G401.6 (cell line): ENCODE measurements at regions not wholly inside any gene's neighbourhood (a gene's known extent, or its start where the extent isn't known, plus 50 kb on each side); places are given as distances from the start of the nearest gene placed in this dataset.
"Not testable (repeated sequence)": the region's sequence is repeated elsewhere in the genome, so short reads cannot be mapped to it uniquely, and the experiment has no call there.

Source experiments
- FAIRE-seq: peaks from 2 replicates; lab custom pipeline; 2012; peaks lifted over from hg19 to GRCh38; lab: Jason Lieb, UNC

- no peak for FAIRE-seq
These were observed 91.6 kb upstream of the BCAR3 start for GRCh38 chr1:93773049-93773838.

GRCh38 chr1:93771843-93772242 lies 90.2 kb upstream of the BCAR3 start:
- no peak for FAIRE-seq

GRCh38 chr1:93770640-93771039 lies 89.0 kb upstream of the BCAR3 start:
- FAIRE-seq: no peak

- no peak for FAIRE-seq
These were observed 88.1 kb upstream of the BCAR3 start for GRCh38 chr1:93769777-93770176.

- no peak for FAIRE-seq
These were observed 86.8 kb upstream of the BCAR3 start for GRCh38 chr1:93768380-93768863.

GRCh38 chr1:93766451-93766850 lies 84.8 kb upstream of the BCAR3 start:
- FAIRE-seq: no peak

GRCh38 chr1:93765099-93765498 lies 83.5 kb upstream of the BCAR3 start:
- no peak for FAIRE-seq

- FAIRE-seq: no peak
These were observed 82.7 kb upstream of the BCAR3 start for GRCh38 chr1:93764366-93764750.

- FAIRE-seq: no peak
These were observed 82.2 kb upstream of the BCAR3 start for GRCh38 chr1:93763704-93764365.

GRCh38 chr1:93758842-93759515 lies 77.3 kb upstream of the BCAR3 start:
- FAIRE-seq: no peak

- no peak for FAIRE-seq
These were observed 75.8 kb upstream of the BCAR3 start for GRCh38 chr1:93757256-93758036.

GRCh38 chr1:93756657-93757056 lies 75.0 kb upstream of the BCAR3 start:
- FAIRE-seq: no peak

GRCh38 chr1:93755251-93755715 lies 73.6 kb upstream of the BCAR3 start:
- not testable (repeated sequence) for FAIRE-seq

- no peak for FAIRE-seq
These were observed 72.4 kb upstream of the BCAR3 start for GRCh38 chr1:93753791-93754763.

GRCh38 chr1:93751377-93752250 lies 70.0 kb upstream of the BCAR3 start:
- FAIRE-seq: no peak

GRCh38 chr1:93750955-93751354 lies 69.3 kb upstream of the BCAR3 start:
- no peak for FAIRE-seq

- FAIRE-seq: no peak
These were observed 68.3 kb upstream of the BCAR3 start for GRCh38 chr1:93749894-93750301.

- FAIRE-seq: no peak
These were observed 67.8 kb upstream of the BCAR3 start for GRCh38 chr1:93749487-93749886.

GRCh38 chr1:93746021-93746812 lies 64.6 kb upstream of the BCAR3 start:
- no peak for FAIRE-seq
